Caki2 (cell line): ENCODE measurements at regions not wholly inside any gene's neighbourhood (a gene's known extent, or its start where the extent isn't known, plus 50 kb on each side); places are given as distances from the start of the nearest gene placed in this dataset.
"Not testable (repeated sequence)": the region's sequence is repeated elsewhere in the genome, so short reads cannot be mapped to it uniquely, and the experiment has no call there.

Source experiments
- DNase-seq: peaks from one replicate; pipeline ENCODE4 v3.0.0-alpha.2; 2015; ENCODE audit warnings: low read depth
- in situ Hi-C: cut with HindIII; loops from 2 replicates; pipeline ENCODE4 v1.10.0; 2016; ENCODE audit warnings: low sequenced_read_pairs, low pct_unique_long_range_greater_than_20kb, mixed read lengths

DNA sequence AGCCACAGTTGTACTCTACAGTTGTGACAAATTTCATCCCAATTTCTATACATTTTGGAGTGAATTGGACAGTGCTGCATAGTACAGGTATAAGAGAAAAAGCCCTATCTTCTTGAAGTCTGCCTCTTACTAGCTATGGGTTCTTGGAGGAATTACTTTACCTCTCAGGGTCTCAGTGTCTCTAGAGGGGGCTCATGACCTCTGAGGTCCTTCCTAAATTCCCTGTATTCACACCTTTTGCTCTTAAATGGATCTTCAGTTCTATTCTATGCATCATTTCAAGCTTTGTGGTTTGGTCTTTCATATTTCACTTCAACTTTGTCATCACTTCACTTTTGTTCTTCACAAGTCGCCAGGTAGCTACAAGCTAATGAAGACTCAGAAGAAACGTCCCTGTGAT is 71.2 kb upstream of the ERCC4 start:
- in situ Hi-C loops = no loop called here
- no peak for DNase-seq

GRCh38 chr16:13850173-13850572 is 69.8 kb upstream of the ERCC4 start:
- in situ Hi-C loops = not testable (repeated sequence)

DNA sequence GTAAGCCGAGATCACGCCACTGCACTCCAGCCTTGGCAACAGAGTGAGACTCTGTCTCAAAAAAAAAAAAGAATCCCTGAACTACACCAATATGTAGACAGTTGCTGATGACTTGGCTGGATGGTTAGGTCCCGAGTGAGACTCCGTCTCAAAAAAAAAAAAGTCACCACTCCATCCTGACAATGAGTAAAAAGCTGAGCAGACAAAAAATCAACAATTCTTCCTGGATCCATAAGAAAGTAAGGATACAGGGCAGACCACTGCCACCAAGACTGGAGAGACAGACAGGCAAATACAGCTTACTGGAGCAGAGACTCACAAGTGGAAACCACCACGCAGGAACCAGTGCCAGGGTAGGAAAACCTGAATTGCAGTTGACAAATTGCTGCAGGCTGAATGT is 67.1 kb upstream of the ERCC4 start:
- DNase-seq = no peak
- in situ Hi-C loops = no loop called here

More at GRCh38 chr16:13850173-13850572, 69.8 kb upstream of the ERCC4 start:
- DNase-seq = not testable (repeated sequence)

- in situ Hi-C loops = no loop called here
- no peak for DNase-seq
Measured at GRCh38 chr16:13856398-13856797, 63.6 kb upstream of the ERCC4 start.

DNA sequence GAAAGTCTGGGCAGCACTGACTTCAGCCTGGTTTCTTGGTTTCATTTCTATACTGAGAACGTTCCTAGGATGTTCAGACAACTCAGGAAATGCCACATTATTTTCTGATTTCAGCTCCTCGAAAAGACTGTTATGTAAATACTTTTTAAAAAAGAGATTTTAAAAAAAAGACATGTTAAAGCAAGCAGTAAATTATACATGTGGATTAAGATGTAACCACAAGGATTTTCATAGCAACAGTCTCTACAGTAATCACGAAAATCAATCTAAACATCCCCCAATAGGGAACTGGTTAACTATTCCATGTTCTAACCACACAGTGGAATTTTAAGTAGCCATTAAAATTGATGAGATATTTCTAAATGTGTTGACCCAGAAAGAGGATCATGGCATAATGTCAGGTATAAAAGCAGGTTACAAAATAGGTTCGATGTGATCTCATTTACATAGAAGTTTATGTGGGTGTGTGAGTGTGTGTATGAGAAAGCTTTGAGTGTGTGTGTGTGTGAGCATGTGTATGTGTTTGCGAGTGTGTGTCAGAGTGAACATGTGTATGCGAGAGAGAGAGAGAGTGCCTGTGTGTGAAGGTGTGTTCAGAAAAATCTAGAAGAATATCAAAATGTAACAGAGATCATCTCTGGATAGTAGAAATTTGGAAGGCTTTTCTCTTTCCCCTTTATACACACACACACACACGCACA is 63.0 kb upstream of the ERCC4 start:
- no peak for DNase-seq
- in situ Hi-C loops = no loop called here

DNA sequence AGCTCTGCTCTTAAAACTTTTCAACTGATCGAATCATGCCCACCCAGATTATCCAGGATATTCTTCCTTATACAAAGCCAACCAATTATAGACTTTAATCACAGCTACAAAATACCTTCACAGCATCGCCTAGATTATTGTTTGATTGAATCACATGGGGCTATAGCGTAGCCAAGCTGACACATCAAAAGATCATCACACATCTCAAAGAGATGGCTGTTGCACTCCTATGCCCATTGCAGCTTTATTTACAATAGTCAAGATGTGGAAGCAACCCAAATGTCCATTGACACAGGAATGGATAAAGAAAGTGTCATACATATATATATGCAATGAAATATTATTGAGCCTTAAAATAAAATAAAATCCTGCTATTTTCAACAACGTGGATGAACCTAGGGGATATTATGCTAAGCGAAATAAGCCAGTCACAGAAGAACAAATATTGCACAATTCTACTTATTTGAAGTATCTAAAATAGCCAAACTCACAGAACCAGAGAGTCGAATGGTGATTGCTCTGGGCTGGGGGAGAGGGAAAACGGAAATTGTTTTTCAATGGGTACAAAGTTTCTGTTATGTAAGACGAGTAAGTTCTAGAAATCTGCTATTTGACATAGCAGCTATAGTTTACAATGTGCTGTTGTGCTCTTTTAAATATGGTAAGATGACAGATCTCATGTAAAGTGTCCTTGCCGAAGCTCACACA is 60.9 kb upstream of the ERCC4 start:
- DNase-seq = no peak
- in situ Hi-C loops = no loop called here

GRCh38 chr16:13863075-13863765 is 56.7 kb upstream of the ERCC4 start:
- no peak for DNase-seq
- in situ Hi-C loops = no loop called here

DNA sequence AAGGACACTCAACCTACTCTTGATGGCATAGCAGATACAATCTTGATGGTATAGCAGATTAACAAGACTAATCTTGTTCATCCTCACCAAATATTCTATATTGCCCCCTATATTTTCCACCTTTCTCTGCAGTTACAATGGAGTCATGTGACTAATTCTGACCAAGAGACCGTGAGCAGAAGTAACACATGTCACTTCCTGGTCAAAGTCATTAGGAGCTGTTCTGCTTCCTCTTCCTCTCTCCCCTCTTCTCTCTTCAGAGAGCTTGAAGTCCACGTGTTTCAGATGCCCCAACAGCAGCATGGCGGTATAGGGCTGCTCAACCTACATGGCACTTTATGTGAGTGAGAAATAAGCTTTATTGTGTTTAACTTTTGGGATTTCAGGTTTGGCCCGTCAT is 55.3 kb upstream of the ERCC4 start:
- in situ Hi-C loops = no loop called here
- no peak for DNase-seq

GRCh38 chr16:13866073-13866472 is 53.9 kb upstream of the ERCC4 start:
- in situ Hi-C loops = no loop called here
- DNase-seq = peak; percentile 19
